Mucosa of descending colon (tissue), 3 donors: ENCODE measurements at regions not wholly inside any gene's neighbourhood (a gene's known extent, or its start where the extent isn't known, plus 50 kb on each side); places are given as distances from the start of the nearest gene placed in this dataset.
A peak's percentile ranks its signal among the peaks of the same experiment; 100 is the strongest.

Experiments
- ATAC-seq: fragments of 200-7000 bp; cut with Tn5 transposase; one replicate; pipeline ENCODE4 v1.9.1; 2020; ENCODE audit warnings: mild to moderate bottlenecking, moderate library complexity
- DNase-seq, 3 donors: peaks; one replicate each; pipeline ENCODE4 v3.0.0-alpha.2; 2020
- H3K36me3 ChIP-seq: fragments of 200-600 bp; one replicate; pipeline ENCODE4 v1.8.0; 2021; ENCODE audit warnings: low read depth, mild to moderate bottlenecking
- H3K4me1 ChIP-seq: fragments of 200-600 bp; one replicate; pipeline ENCODE4 v1.8.0; 2021; ENCODE audit warnings: low read depth, mild to moderate bottlenecking
- H3K4me3 ChIP-seq: fragments of 200-600 bp; one replicate; pipeline ENCODE4 v1.8.0; 2021; ENCODE audit warnings: mild to moderate bottlenecking
- H3K9me3 ChIP-seq: fragments of 200-600 bp; one replicate; pipeline ENCODE4 v1.8.0; 2021; ENCODE audit warnings: mild to moderate bottlenecking
- intact Hi-C, 2 donors: fragments of 100-400 bp; cut with DNase I in 1 of 2; cut with micrococcal nuclease in 1 of 2; formaldehyde crosslinking; loops; one replicate each; pipeline versions ENCODE4 v1.11.0 to v1.11.1; 2022; cut with DNase I, micrococcal nuclease
- TF ChIP-seq, protein P1 (sequence below): fragments of 200-600 bp; IDR thresholded peaks from one replicate; pipeline ENCODE4 v1.8.0; 2022; ENCODE audit warnings: antibody characterized with exemption, mild to moderate bottlenecking
- donor health status: DM: no; HTN: no; CAD: no; lungs with moderate emphysema.
- donor health status: DM: no; HTN: no; CAD: no.
- donor health status: DM: no; HTN: yes; CAD: no.

- H3K4me1 ChIP-seq, result no peaks in the 10 kb centered on the region
- ATAC-seq (no peak), DNase-seq (no peak)
- no peaks in the 10 kb centered on the region for H3K36me3 ChIP-seq
- no peaks in the 10 kb centered on the region for H3K9me3 ChIP-seq
- intact Hi-C loops, result no loop called here
- H3K4me3 ChIP-seq, result no peak overlapping the region
- TF ChIP-seq, protein P1, sequence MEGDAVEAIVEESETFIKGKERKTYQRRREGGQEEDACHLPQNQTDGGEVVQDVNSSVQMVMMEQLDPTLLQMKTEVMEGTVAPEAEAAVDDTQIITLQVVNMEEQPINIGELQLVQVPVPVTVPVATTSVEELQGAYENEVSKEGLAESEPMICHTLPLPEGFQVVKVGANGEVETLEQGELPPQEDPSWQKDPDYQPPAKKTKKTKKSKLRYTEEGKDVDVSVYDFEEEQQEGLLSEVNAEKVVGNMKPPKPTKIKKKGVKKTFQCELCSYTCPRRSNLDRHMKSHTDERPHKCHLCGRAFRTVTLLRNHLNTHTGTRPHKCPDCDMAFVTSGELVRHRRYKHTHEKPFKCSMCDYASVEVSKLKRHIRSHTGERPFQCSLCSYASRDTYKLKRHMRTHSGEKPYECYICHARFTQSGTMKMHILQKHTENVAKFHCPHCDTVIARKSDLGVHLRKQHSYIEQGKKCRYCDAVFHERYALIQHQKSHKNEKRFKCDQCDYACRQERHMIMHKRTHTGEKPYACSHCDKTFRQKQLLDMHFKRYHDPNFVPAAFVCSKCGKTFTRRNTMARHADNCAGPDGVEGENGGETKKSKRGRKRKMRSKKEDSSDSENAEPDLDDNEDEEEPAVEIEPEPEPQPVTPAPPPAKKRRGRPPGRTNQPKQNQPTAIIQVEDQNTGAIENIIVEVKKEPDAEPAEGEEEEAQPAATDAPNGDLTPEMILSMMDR, result no peak
Measured at GRCh38 chr21:15653710-15654109, 76.1 kb upstream of the USP25 start.

DNA sequence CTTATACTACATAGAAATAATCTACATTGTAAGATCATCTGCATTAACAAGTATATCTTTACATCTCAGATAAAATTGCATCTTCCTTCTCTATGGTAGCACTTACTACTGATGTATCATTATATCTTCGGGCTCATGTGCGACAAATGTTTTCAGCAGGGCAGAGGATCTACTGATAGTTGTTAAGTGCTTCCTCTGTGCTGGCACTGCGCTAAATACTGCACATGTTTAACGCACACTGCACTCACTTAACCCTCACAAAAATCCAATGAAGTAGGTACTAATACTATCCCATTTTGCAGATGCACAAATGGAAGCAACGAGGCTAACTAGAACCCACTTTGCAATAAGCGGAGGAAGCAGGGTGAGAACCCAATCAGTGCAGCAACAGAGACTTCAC lies 75.6 kb upstream of the USP25 start:
- intact Hi-C loops, result no loop called here

GRCh38 chr21:15659753-15660422 lies 69.9 kb upstream of the USP25 start:
- Histone ChIP-seq H3K4me3 (no peak overlapping the region), H3K36me3 (no peaks in the 10 kb centered on the region), H3K9me3 (no peaks in the 10 kb centered on the region), H3K4me1 (no peaks in the 10 kb centered on the region)
- TF ChIP-seq, protein P1, result no peak
- peak; percentile 99 for ATAC-seq
- intact Hi-C loops, result no loop called here
- peak in 2 of 3 donors; percentile 33 to 82 for DNase-seq

More for the DNA sequence above, 75.6 kb upstream of the USP25 start:
- H3K9me3 ChIP-seq, result no peaks in the 10 kb centered on the region
- no peak overlapping the region for H3K4me3 ChIP-seq
- DNase-seq (no peak), ATAC-seq (no peak)
- TF ChIP-seq, protein P1, result no peak
- no peaks in the 10 kb centered on the region for H3K4me1 ChIP-seq
- no peaks in the 10 kb centered on the region for H3K36me3 ChIP-seq

GRCh38 chr21:15660423-15660804 lies 69.4 kb upstream of the USP25 start:
- ATAC-seq, result no peak
- intact Hi-C loops, result no loop called here
- Histone ChIP-seq H3K36me3 (no peaks in the 10 kb centered on the region), H3K4me1 (no peaks in the 10 kb centered on the region), H3K4me3 (no peak overlapping the region), H3K9me3 (no peaks in the 10 kb centered on the region)
- TF ChIP-seq, protein P1, result no peak
- no peak for DNase-seq

- DNase-seq (no peak), ATAC-seq (no peak)
- Histone ChIP-seq H3K36me3 (no peaks in the 10 kb centered on the region), H3K9me3 (no peaks in the 10 kb centered on the region), H3K4me3 (no peak overlapping the region), H3K4me1 (no peaks in the 10 kb centered on the region)
- intact Hi-C loops, result no loop called here
- TF ChIP-seq, protein P1, result no peak
Measured at GRCh38 chr21:15667010-15667409, 62.8 kb upstream of the USP25 start.

- Histone ChIP-seq H3K36me3 (no peaks in the 10 kb centered on the region), H3K9me3 (no peaks in the 10 kb centered on the region), H3K4me3 (no peak overlapping the region), H3K4me1 (no peaks in the 10 kb centered on the region)
- TF ChIP-seq, protein P1, result no peak
- ATAC-seq (no peak), DNase-seq (no peak)
- intact Hi-C loops, result no loop called here
Measured at GRCh38 chr21:15667819-15668218, 62.0 kb upstream of the USP25 start.
